Spleen (tissue), 11 donors: ENCODE measurements at regions not wholly inside any gene's neighbourhood (a gene's known extent, or its start where the extent isn't known, plus 50 kb on each side); places are given as distances from the start of the nearest gene placed in this dataset.

Experiments
- DNase-seq: peaks from one replicate; pipeline ENCODE4 v3.0.0-alpha.2; 2020
- H3K27ac ChIP-seq, 8 donors: fragments of 200-600 bp; sonication (generic) in 7 of 8; 1 replicate in 4 of 8; 2 replicates in 4 of 8; pipeline versions ENCODE4 v1.5.0 to v1.8.0; 2016 to 2021; ENCODE audit warnings: inconsistent platforms in 4 of 8, mild to moderate bottlenecking in 4 of 8, moderate library complexity in 1 of 8
- H3K27me3 ChIP-seq, 7 donors: fragments of 200-600 bp; sonication (generic) in 6 of 7; replicated peaks in 1 of 7; 1 replicate in 4 of 7; 2 replicates in 3 of 7; pipeline versions ENCODE4 v1.5.0 to v1.8.0; 2016 to 2021; ENCODE audit warnings: inconsistent platforms in 3 of 7, mild to moderate bottlenecking in 1 of 7
- H3K36me3 ChIP-seq, 6 donors: fragments of 200-600 bp; sonication (generic) in 5 of 6; 1 replicate in 4 of 6; 2 replicates in 2 of 6; pipeline versions ENCODE4 v1.5.0 to v1.8.0; 2016 to 2021; ENCODE audit warnings: inconsistent platforms in 2 of 6
- H3K4me1 ChIP-seq, 6 donors: fragments of 200-600 bp; sonication (generic) in 5 of 6; 1 replicate in 3 of 6; 2 replicates in 3 of 6; pipeline versions ENCODE4 v1.5.0 to v1.8.0; 2016 to 2021; ENCODE audit warnings: inconsistent platforms in 3 of 6
- H3K4me3 ChIP-seq, 8 donors: fragments of 200-600 bp; sonication (generic) in 7 of 8; 1 replicate in 4 of 8; 2 replicates in 4 of 8; pipeline versions ENCODE4 v1.5.0 to v1.8.0; 2016 to 2021; ENCODE audit warnings: inconsistent platforms in 4 of 8, mild to moderate bottlenecking in 4 of 8, moderate library complexity in 2 of 8
- H3K9me3 ChIP-seq, 8 donors: fragments of 200-600 bp; sonication (generic) in 7 of 8; 1 replicate in 4 of 8; 2 replicates in 4 of 8; pipeline versions ENCODE4 v1.5.0 to v1.8.0; 2016 to 2021; ENCODE audit warnings: inconsistent platforms in 4 of 8
- CTCF ChIP-seq, 11 experiments: fragments of 200-600 bp in 7 of 11; fragments of 450-650 bp in 4 of 11; sonication (generic) in 4 of 11; IDR thresholded peaks in 8 of 11; conservative IDR thresholded peaks in 3 of 11; 1 replicate in 7 of 11; 2 replicates in 4 of 11; pipeline versions ENCODE4 v1.4.0 to v1.8.0; 2016 to 2021; ENCODE audit warnings: antibody characterized with exemption in 11 of 11, inconsistent platforms in 4 of 11, mild to moderate bottlenecking in 1 of 11
- POLR2A ChIP-seq, 3 donors: fragments of 450-650 bp; IDR thresholded peaks; one replicate each; pipeline ENCODE4 v1.5.1; 2017; ENCODE audit warnings: antibody characterized with exemption in 3 of 3, mild to moderate bottlenecking in 1 of 3
- POLR2AphosphoS5 ChIP-seq, 3 donors: sonication (generic); formaldehyde crosslinking; IDR thresholded peaks; one replicate each; pipeline ENCODE4 v1.5.1; 2017; ENCODE audit warnings: antibody characterized with exemption in 3 of 3
- WGBS, 5 donors: extraction: QIAGEN DNeasy Blood & Tissue Kit in 3 of 5; methylation state at CpG; one replicate each; pipeline versions ENCODE4 v1.1.5 to v1.1.7; 2013 to 2018; 5-methylcytosine and 5-hydroxymethylcytosine counted together
- intact Hi-C: fragments of 100-400 bp; cut with DNase I; formaldehyde crosslinking; loops from one replicate; pipeline ENCODE4 v1.15.0; 2023; ENCODE audit warnings: low total_unique reads
- donor health status: healthy with polysubstance abuse.
- donor health status: DM: no; HTN: no; CAD: no; lungs with moderate emphysema.
- donor health status: DM: no; HTN: no; CAD: no.
- donor health status: Bipolar disorder and iron deficiency.
- donor health status: healthy.
- donor health status: DM: no; HTN: no; CAD: no.
- donor health status: DM: yes; HTN: yes; CAD: no.

DNA sequence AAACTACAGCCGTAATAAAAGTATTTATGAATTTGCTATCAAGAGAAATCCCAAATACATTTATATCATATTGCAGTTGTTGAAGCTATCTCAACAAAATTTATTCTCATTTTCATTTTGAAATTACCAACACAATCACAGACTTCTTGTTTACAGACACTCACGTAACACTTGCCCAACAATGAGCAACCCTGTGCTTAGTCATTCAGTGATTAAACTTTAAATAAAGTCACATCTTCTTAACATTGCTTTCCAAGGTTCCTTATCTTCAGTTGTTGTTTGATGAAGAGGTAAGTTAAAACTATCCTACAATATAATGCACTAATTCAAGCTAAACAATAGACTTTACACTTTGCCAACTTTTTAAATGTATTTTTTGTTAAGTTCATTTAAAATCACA is 601.8 kb downstream of the SLC16A7 start:
- Histone ChIP-seq H3K9me3 (no peaks in the 10 kb centered on the region), H3K4me3 (no peak overlapping the region), H3K27ac (no peak overlapping the region), H3K27me3 (no peaks in the 10 kb centered on the region), H3K36me3 (no peaks in the 10 kb centered on the region), H3K4me1 (no peaks in the 10 kb centered on the region)
- intact Hi-C loops: no loop called here
- 82 to 92% (median 88%) methylated on average over 2 of the region's 2 CpGs for WGBS, 5 donors
- no peak for TF ChIP-seq POLR2A (IDR thresholded peaks at IDR 0.05)
- TF ChIP-seq CTCF (IDR thresholded peaks at IDR 0.05 in 8 of 11, conservative IDR thresholded peaks at IDR 0.05 in 3 of 11): no peak
- no peak for TF ChIP-seq POLR2AphosphoS5 (IDR thresholded peaks at IDR 0.05)
- DNase-seq: no peak

DNA sequence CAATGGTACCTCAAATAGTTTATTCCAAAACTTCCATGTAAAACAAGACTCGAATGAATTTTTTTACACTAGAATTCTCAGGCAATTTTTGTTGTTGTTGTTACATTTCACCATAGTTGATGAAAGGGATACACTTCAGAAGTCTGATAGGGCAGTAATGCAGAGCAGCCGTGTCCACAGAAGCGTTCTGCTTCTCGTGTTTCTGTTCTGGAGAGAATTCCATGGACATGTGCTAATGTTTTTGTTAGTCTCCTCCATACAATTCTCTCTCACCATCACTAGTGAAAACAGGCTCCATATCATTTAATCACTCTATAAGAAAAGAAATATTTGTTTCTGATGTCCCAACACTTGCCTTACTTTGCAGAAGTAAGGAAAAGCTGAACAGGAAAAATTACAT is 606.1 kb downstream of the SLC16A7 start:
- Histone ChIP-seq H3K27ac (no peak overlapping the region), H3K4me1 (no peaks in the 10 kb centered on the region), H3K4me3 (no peak overlapping the region), H3K36me3 (no peaks in the 10 kb centered on the region), H3K9me3 (no peaks in the 10 kb centered on the region), H3K27me3 (no peaks in the 10 kb centered on the region)
- 83 to 94% (median 85%) methylated on average over 4 of the region's 4 CpGs for WGBS, 5 donors
- no peak for TF ChIP-seq CTCF (IDR thresholded peaks at IDR 0.05 in 8 of 11, conservative IDR thresholded peaks at IDR 0.05 in 3 of 11)
- no peak for TF ChIP-seq POLR2A (IDR thresholded peaks at IDR 0.05)
- no peak for TF ChIP-seq POLR2AphosphoS5 (IDR thresholded peaks at IDR 0.05)
- DNase-seq: no peak
- intact Hi-C loops: no loop called here

DNA sequence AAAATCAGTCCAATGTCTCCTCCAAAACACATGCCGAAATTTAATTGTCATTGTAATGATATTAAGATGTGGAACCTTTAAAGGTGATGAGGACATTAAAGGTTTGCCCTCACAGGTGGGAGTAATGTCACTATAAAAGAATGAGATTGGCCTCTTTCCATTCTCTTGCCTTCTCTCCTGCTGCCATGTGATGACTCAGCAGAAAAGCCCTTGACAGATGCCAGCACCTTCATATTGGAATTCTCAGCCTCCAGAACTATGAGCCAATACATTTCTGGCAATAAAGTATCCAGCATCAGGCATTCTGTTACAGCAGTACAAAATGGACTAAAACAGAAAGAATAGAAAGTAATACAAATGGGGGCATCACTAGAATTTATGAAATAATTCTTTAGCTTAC is 609.7 kb downstream of the SLC16A7 start:
- intact Hi-C loops: no loop called here
- Histone ChIP-seq H3K4me3 (no peak overlapping the region), H3K36me3 (no peaks in the 10 kb centered on the region), H3K27ac (no peak overlapping the region), H3K4me1 (no peaks in the 10 kb centered on the region), H3K9me3 (no peaks in the 10 kb centered on the region), H3K27me3 (no peaks in the 10 kb centered on the region)
- WGBS, 5 donors: 77 to 90% (median 82%) methylated on average over 1 of the region's 1 CpG
- no peak for DNase-seq
- TF ChIP-seq POLR2A (IDR thresholded peaks at IDR 0.05) (no peak), POLR2AphosphoS5 (IDR thresholded peaks at IDR 0.05) (no peak)

DNA sequence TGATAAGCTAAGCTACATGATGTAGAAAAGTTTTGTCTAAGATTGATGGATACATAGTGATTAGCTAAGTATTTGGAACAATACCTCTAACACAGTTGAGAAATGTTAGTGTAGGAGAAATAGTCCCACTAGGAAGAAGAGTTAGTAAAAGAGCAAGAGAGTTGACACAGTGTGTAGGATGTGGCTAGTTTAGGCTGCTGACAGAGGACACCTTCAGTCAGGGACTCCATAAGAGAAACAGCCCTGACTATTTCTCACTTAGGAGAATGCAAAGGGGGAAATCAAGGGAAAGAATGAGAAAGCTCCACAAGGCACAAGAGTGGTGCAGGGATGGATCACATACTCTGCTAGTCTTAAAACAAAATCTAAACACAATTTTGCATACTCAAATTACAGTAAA is 613.7 kb downstream of the SLC16A7 start:
- no peak overlapping the region for H3K4me3 ChIP-seq
- peaks cover 0 to 25% (median 18%) of the 10 kb centered on the region in 8 donors for H3K9me3 ChIP-seq
- intact Hi-C loops: no loop called here
- H3K4me1 ChIP-seq: no peaks in the 10 kb centered on the region
- no peak overlapping the region for H3K27ac ChIP-seq
- H3K36me3 ChIP-seq: no peaks in the 10 kb centered on the region
- no peak for DNase-seq
- H3K27me3 ChIP-seq: no peaks in the 10 kb centered on the region
- TF ChIP-seq POLR2A (IDR thresholded peaks at IDR 0.05) (no peak), POLR2AphosphoS5 (IDR thresholded peaks at IDR 0.05) (no peak), CTCF (IDR thresholded peaks at IDR 0.05 in 8 of 11, conservative IDR thresholded peaks at IDR 0.05 in 3 of 11) (no peak)

DNA sequence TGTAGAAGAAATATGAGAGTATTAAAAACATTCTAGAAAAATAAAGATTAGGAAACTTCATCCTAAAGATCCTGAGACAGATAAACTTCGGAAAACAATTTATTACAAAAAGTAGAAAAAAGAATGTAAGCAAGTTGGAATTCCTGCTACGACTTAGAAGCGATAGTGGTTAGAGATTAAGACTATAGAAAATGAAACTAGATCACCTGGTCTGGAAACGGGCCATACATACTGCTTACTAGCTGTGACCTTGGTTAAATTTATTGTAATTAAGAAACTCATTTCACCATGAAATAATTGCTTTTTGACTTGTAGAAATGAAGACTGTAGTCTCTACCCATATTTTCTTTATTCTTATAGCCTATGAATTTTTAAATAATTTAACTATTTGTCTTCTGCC is 614.1 kb downstream of the SLC16A7 start:
- no peaks in the 10 kb centered on the region for H3K4me1 ChIP-seq
- no peak for DNase-seq
- no peak for TF ChIP-seq CTCF (IDR thresholded peaks at IDR 0.05 in 8 of 11, conservative IDR thresholded peaks at IDR 0.05 in 3 of 11)
- no peak for TF ChIP-seq POLR2AphosphoS5 (IDR thresholded peaks at IDR 0.05)
- no peak for TF ChIP-seq POLR2A (IDR thresholded peaks at IDR 0.05)

More for the DNA sequence above, 614.1 kb downstream of the SLC16A7 start:
- intact Hi-C loops: no loop called here
- no peaks in the 10 kb centered on the region for H3K27me3 ChIP-seq
- H3K27ac ChIP-seq: no peak overlapping the region
- no peak overlapping the region for H3K4me3 ChIP-seq
- H3K9me3 ChIP-seq: peaks cover 0 to 26% (median 20%) of the 10 kb centered on the region in 8 donors
- 56 to 79% (median 68%) methylated on average over 4 of the region's 4 CpGs for WGBS, 5 donors
- H3K36me3 ChIP-seq: no peaks in the 10 kb centered on the region
